ENCODE measurements at regions not wholly inside any gene's neighbourhood (a gene's known extent, or its start where the extent isn't known, plus 50 kb on each side); places are given as distances from the start of the nearest gene placed in this dataset.
A peak's percentile ranks its signal among the peaks of the same experiment; 100 is the strongest.

DNA sequence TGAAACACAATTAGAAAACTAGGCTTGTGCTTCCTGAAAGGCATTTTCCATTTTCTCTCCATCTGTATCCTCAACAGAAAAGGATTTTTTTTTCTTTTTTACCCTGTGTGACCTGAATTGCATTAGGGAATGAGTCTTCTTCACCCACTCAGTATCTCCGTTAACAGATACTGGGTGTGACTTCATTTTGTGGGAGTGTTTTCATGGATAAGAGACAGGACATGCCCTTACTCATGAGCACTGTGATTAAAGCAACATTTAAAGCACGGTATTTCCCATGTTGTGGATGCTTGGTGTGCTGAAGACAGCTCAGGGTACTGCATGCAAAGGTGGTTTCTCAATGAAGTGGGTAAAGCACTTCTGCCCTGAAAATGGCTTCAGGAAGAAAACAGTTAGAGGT is 1397.3 kb upstream of the TMEM132C start:
- Histone ChIP-seq H3K27me3 (ENCODE audit: insufficient read depth, poor library complexity, severe bottlenecking) (no peaks in the 10 kb centered on the region), H3K27ac (replicated peaks) (no peak overlapping the region), H3K4me3 (replicated peaks; ENCODE audit: insufficient read depth, low read length) (no peak overlapping the region)
- TF ChIP-seq SPI1 (IDR thresholded peaks at IDR 0.05; ENCODE audit: borderline replicate concordance, low read depth): no peak
- TF ChIP-seq, protein P1, sequence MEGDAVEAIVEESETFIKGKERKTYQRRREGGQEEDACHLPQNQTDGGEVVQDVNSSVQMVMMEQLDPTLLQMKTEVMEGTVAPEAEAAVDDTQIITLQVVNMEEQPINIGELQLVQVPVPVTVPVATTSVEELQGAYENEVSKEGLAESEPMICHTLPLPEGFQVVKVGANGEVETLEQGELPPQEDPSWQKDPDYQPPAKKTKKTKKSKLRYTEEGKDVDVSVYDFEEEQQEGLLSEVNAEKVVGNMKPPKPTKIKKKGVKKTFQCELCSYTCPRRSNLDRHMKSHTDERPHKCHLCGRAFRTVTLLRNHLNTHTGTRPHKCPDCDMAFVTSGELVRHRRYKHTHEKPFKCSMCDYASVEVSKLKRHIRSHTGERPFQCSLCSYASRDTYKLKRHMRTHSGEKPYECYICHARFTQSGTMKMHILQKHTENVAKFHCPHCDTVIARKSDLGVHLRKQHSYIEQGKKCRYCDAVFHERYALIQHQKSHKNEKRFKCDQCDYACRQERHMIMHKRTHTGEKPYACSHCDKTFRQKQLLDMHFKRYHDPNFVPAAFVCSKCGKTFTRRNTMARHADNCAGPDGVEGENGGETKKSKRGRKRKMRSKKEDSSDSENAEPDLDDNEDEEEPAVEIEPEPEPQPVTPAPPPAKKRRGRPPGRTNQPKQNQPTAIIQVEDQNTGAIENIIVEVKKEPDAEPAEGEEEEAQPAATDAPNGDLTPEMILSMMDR (IDR thresholded peaks at IDR 0.05; ENCODE audit: insufficient read depth, low read length): no peak
- no peak for TF ChIP-seq POLR2AphosphoS5 (IDR thresholded peaks at IDR 0.05; ENCODE audit: low read depth)
- no peak for TF ChIP-seq GABPA (IDR thresholded peaks at IDR 0.05; ENCODE audit: low read depth)
- TF ChIP-seq, protein P2, sequence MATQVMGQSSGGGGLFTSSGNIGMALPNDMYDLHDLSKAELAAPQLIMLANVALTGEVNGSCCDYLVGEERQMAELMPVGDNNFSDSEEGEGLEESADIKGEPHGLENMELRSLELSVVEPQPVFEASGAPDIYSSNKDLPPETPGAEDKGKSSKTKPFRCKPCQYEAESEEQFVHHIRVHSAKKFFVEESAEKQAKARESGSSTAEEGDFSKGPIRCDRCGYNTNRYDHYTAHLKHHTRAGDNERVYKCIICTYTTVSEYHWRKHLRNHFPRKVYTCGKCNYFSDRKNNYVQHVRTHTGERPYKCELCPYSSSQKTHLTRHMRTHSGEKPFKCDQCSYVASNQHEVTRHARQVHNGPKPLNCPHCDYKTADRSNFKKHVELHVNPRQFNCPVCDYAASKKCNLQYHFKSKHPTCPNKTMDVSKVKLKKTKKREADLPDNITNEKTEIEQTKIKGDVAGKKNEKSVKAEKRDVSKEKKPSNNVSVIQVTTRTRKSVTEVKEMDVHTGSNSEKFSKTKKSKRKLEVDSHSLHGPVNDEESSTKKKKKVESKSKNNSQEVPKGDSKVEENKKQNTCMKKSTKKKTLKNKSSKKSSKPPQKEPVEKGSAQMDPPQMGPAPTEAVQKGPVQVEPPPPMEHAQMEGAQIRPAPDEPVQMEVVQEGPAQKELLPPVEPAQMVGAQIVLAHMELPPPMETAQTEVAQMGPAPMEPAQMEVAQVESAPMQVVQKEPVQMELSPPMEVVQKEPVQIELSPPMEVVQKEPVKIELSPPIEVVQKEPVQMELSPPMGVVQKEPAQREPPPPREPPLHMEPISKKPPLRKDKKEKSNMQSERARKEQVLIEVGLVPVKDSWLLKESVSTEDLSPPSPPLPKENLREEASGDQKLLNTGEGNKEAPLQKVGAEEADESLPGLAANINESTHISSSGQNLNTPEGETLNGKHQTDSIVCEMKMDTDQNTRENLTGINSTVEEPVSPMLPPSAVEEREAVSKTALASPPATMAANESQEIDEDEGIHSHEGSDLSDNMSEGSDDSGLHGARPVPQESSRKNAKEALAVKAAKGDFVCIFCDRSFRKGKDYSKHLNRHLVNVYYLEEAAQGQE (IDR thresholded peaks at IDR 0.05; ENCODE audit: insufficient replicate concordance, low read depth): no peak
- no peak for DNase-seq (ENCODE audit: low read depth in 1 of 2, low spot score in 1 of 2)

- Histone ChIP-seq H3K27me3 (ENCODE audit: insufficient read depth, poor library complexity, severe bottlenecking) (no peaks in the 10 kb centered on the region), H3K4me3 (replicated peaks; ENCODE audit: insufficient read depth, low read length) (no peak overlapping the region), H3K27ac (replicated peaks) (no peak overlapping the region)
- no peak for DNase-seq (ENCODE audit: low read depth in 1 of 2, low spot score in 1 of 2)
- TF ChIP-seq GABPA (IDR thresholded peaks at IDR 0.05; ENCODE audit: low read depth) (no peak), SPI1 (IDR thresholded peaks at IDR 0.05; ENCODE audit: borderline replicate concordance, low read depth) (no peak)
These were observed 1393.3 kb upstream of the TMEM132C start for GRCh38 chr12:126873701-126874100.

- no peak overlapping the region for H3K27ac ChIP-seq (replicated peaks)
- no peaks in the 10 kb centered on the region for H3K27me3 ChIP-seq (ENCODE audit: insufficient read depth, poor library complexity, severe bottlenecking)
- no peak overlapping the region for H3K4me3 ChIP-seq (replicated peaks; ENCODE audit: insufficient read depth, low read length)
- TF ChIP-seq, protein P1 (IDR thresholded peaks at IDR 0.05; ENCODE audit: insufficient read depth, low read length): peak; percentile 79
- no peak for TF ChIP-seq POLR2AphosphoS5 (IDR thresholded peaks at IDR 0.05; ENCODE audit: low read depth)
- DNase-seq (ENCODE audit: low read depth in 1 of 2, low spot score in 1 of 2): peak; percentile 42 to 52
These were observed 1392.4 kb upstream of the TMEM132C start for GRCh38 chr12:126874427-126875026.

GRCh38 chr12:126879842-126880241 is 1387.1 kb upstream of the TMEM132C start:
- DNase-seq (ENCODE audit: low read depth in 1 of 2, low spot score in 1 of 2): no peak
- TF ChIP-seq, protein P2 (IDR thresholded peaks at IDR 0.05; ENCODE audit: insufficient replicate concordance, low read depth): no peak
- TF ChIP-seq SPI1 (IDR thresholded peaks at IDR 0.05; ENCODE audit: borderline replicate concordance, low read depth): no peak
- no peak for TF ChIP-seq POLR2AphosphoS5 (IDR thresholded peaks at IDR 0.05; ENCODE audit: low read depth)
- no peak for TF ChIP-seq GABPA (IDR thresholded peaks at IDR 0.05; ENCODE audit: low read depth)
- TF ChIP-seq, protein P1 (IDR thresholded peaks at IDR 0.05; ENCODE audit: insufficient read depth, low read length): no peak
- Histone ChIP-seq H3K27me3 (ENCODE audit: insufficient read depth, poor library complexity, severe bottlenecking) (no peaks in the 10 kb centered on the region), H3K4me3 (replicated peaks; ENCODE audit: insufficient read depth, low read length) (no peak overlapping the region), H3K27ac (replicated peaks) (no peak overlapping the region)

All from HL-60 (cell line).